CD14-positive monocyte (primary cell): ENCODE measurements at regions not wholly inside any gene's neighbourhood (a gene's known extent, or its start where the extent isn't known, plus 50 kb on each side); places are given as distances from the start of the nearest gene placed in this dataset.

Experiments used
- DNase-seq, 3 donors: peaks; one replicate each; pipeline ENCODE4 v3.0.0-alpha.2; 2011 to 2022
- H2AFZ ChIP-seq: 2 replicates; pipeline ENCODE4 v1.6.0; 2012; ENCODE audit warnings: mild to moderate bottlenecking, low read depth, low read length, inconsistent platforms; ENCODE audit not compliant: insufficient read depth, poor library complexity, severe bottlenecking
- H3K27ac ChIP-seq, 2 donors: 1 replicate in 1 of 2; 2 replicates in 1 of 2; pipeline ENCODE4 v1.5.1; 2012 to 2013; ENCODE audit warnings: low read length in 2 of 2, control low read depth in 1 of 2, inconsistent platforms in 1 of 2, low read depth in 1 of 2, mild to moderate bottlenecking in 1 of 2
- H3K27me3 ChIP-seq, 2 donors: one replicate each; pipeline versions ENCODE4 v1.6.0 to v1.6.1; 2011 to 2013; ENCODE audit warnings: low read length in 2 of 2; ENCODE audit not compliant: control insufficient read depth in 2 of 2, insufficient read depth in 2 of 2
- H3K36me3 ChIP-seq, 2 donors: replicated peaks in 1 of 2; 1 replicate in 1 of 2; 2 replicates in 1 of 2; pipeline versions ENCODE4 v1.5.1 to v1.6.1; 2012 to 2013; ENCODE audit warnings: low read length in 2 of 2, control low read depth in 1 of 2, inconsistent platforms in 1 of 2, mild to moderate bottlenecking in 1 of 2; ENCODE audit not compliant: insufficient read depth in 2 of 2, control insufficient read depth in 1 of 2
- H3K4me1 ChIP-seq, 2 donors: 1 replicate in 1 of 2; 2 replicates in 1 of 2; pipeline versions ENCODE4 v1.5.1 to v1.6.1; 2012 to 2013; ENCODE audit warnings: low read length in 2 of 2, control low read depth in 1 of 2, inconsistent platforms in 1 of 2, mild to moderate bottlenecking in 1 of 2, moderate library complexity in 1 of 2; ENCODE audit not compliant: insufficient read depth in 2 of 2, control insufficient read depth in 1 of 2
- H3K4me2 ChIP-seq: replicated peaks from 2 replicates; pipeline ENCODE3; 2012; ENCODE audit warnings: low read length, moderate library complexity, mild to moderate bottlenecking; ENCODE audit not compliant: poor library complexity, severe bottlenecking; ENCODE audit errors: extremely low read depth
- H3K4me3 ChIP-seq, 3 experiments: fragments of 200-600 bp in 1 of 3; sonication (generic) in 1 of 3; replicated peaks in 1 of 3; 1 replicate in 2 of 3; 2 replicates in 1 of 3; pipeline ENCODE4 v1.5.1; 2011 to 2013; ENCODE audit warnings: low read length in 3 of 3, mild to moderate bottlenecking in 3 of 3, control low read depth in 2 of 3, low read depth in 2 of 3, inconsistent platforms in 1 of 3, moderate library complexity in 1 of 3
- H3K79me2 ChIP-seq: 2 replicates; pipeline ENCODE4 v1.6.0; 2012; ENCODE audit warnings: mild to moderate bottlenecking, control low read depth, inconsistent platforms, low read length, moderate library complexity; ENCODE audit not compliant: insufficient read depth
- H3K9ac ChIP-seq: 2 replicates; pipeline ENCODE4 v1.6.0; 2017; ENCODE audit warnings: low read length, mild to moderate bottlenecking; ENCODE audit not compliant: insufficient read depth, poor library complexity, severe bottlenecking
- H3K9me3 ChIP-seq, 2 donors: replicated peaks in 1 of 2; 1 replicate in 1 of 2; 2 replicates in 1 of 2; pipeline versions ENCODE4 v1.5.1 to v1.6.1; 2012 to 2013; ENCODE audit warnings: low read length in 2 of 2, control low read depth in 1 of 2; ENCODE audit not compliant: control insufficient read depth in 1 of 2, insufficient read depth in 1 of 2
- H4K20me1 ChIP-seq: 2 replicates; pipeline ENCODE4 v1.6.0; 2012; ENCODE audit warnings: mild to moderate bottlenecking, low read length, control low read depth, moderate library complexity; ENCODE audit not compliant: insufficient read depth
- H3K27ac Mint-ChIP-seq, 7 donors: one replicate each; pipeline ENCODE4 v1.8.0; 2020; ENCODE audit warnings: mild to moderate bottlenecking in 7 of 7, mixed read lengths in 7 of 7, moderate library complexity in 6 of 7, inconsistent platforms in 2 of 7
- H3K27me3 Mint-ChIP-seq, 3 donors: one replicate each; pipeline ENCODE4 v1.8.0; 2021 to 2022; ENCODE audit warnings: low read depth in 3 of 3, mild to moderate bottlenecking in 3 of 3, mixed read lengths in 3 of 3, moderate library complexity in 3 of 3, inconsistent platforms in 1 of 3
- H3K36me3 Mint-ChIP-seq, 2 donors: one replicate each; pipeline ENCODE4 v1.8.0; 2020; ENCODE audit warnings: mixed read lengths in 2 of 2, inconsistent platforms in 1 of 2, mild to moderate bottlenecking in 1 of 2
- H3K4me1 Mint-ChIP-seq: one replicate; pipeline ENCODE4 v1.8.0; 2020; ENCODE audit warnings: mild to moderate bottlenecking, mixed read lengths
- H3K4me3 Mint-ChIP-seq, 2 donors: one replicate each; pipeline ENCODE4 v1.8.0; 2020; ENCODE audit warnings: mild to moderate bottlenecking in 2 of 2, mixed read lengths in 2 of 2, moderate library complexity in 1 of 2
- H3K9me3 Mint-ChIP-seq, 7 donors: one replicate each; pipeline ENCODE4 v1.8.0; 2020 to 2022; ENCODE audit warnings: mixed read lengths in 7 of 7, mild to moderate bottlenecking in 6 of 7, moderate library complexity in 6 of 7, inconsistent platforms in 2 of 7
- WGBS: methylation state at CpG from one replicate; pipeline ENCODE4 v1.1.5; 2013; ENCODE audit warnings: missing lambda C conversion rate; ENCODE audit not compliant: insufficient coverage; 5-methylcytosine and 5-hydroxymethylcytosine counted together
- intact Hi-C, 2 donors: fragments of 100-400 bp; cut with micrococcal nuclease; formaldehyde crosslinking; loops; one replicate each; pipeline versions ENCODE4 v1.15.0 to v1.15.1; 2023
- TF ChIP-seq, protein P1 (sequence below): fragments of 200-600 bp; IDR thresholded peaks from one replicate; pipeline ENCODE4 v1.8.0; 2022; ENCODE audit warnings: antibody characterized with exemption, mild to moderate bottlenecking

- Histone ChIP-seq H3K27me3 (no peaks in the 10 kb centered on the region), H3K9me3 (no peaks in the 10 kb centered on the region), H3K79me2 (no peaks in the 10 kb centered on the region), H3K4me1 (no peaks in the 10 kb centered on the region), H3K36me3 (no peaks in the 10 kb centered on the region), H4K20me1 (no peaks in the 10 kb centered on the region), H3K9ac (no peak overlapping the region), H3K4me2 (no peak overlapping the region), H3K27ac (no peak overlapping the region), H3K4me3 (no peak overlapping the region), H2AFZ (no peak overlapping the region)
- intact Hi-C loops = no loop called here
- Mint-ChIP-seq H3K4me3 (no peak overlapping the region), H3K4me1 (no peaks in the 10 kb centered on the region), H3K9me3 (peaks cover 0 to 5% (median 0%) of the 10 kb centered on the region in 7 donors), H3K27ac (no peak overlapping the region), H3K27me3 (peaks cover 3 to 12% (median 7%) of the 10 kb centered on the region in 3 donors), H3K36me3 (no peaks in the 10 kb centered on the region)
- TF ChIP-seq, protein P1, sequence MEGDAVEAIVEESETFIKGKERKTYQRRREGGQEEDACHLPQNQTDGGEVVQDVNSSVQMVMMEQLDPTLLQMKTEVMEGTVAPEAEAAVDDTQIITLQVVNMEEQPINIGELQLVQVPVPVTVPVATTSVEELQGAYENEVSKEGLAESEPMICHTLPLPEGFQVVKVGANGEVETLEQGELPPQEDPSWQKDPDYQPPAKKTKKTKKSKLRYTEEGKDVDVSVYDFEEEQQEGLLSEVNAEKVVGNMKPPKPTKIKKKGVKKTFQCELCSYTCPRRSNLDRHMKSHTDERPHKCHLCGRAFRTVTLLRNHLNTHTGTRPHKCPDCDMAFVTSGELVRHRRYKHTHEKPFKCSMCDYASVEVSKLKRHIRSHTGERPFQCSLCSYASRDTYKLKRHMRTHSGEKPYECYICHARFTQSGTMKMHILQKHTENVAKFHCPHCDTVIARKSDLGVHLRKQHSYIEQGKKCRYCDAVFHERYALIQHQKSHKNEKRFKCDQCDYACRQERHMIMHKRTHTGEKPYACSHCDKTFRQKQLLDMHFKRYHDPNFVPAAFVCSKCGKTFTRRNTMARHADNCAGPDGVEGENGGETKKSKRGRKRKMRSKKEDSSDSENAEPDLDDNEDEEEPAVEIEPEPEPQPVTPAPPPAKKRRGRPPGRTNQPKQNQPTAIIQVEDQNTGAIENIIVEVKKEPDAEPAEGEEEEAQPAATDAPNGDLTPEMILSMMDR = no peak
- WGBS = 94% methylated on average over 3 of the region's 3 CpGs
- DNase-seq = no peak
Observed at GRCh38 chr4:10345381-10345784, 111.8 kb downstream of the ZNF518B start.

GRCh38 chr4:10344824-10345223 is 112.4 kb downstream of the ZNF518B start:
- H3K27ac Mint-ChIP-seq = peak overlapping the region in 1 of 7 donors; percentile 50
- Histone ChIP-seq H3K4me1 (no peaks in the 10 kb centered on the region), H3K4me2 (no peak overlapping the region), H3K36me3 (no peaks in the 10 kb centered on the region), H3K79me2 (no peaks in the 10 kb centered on the region), H3K9ac (no peak overlapping the region), H2AFZ (no peak overlapping the region), H3K27ac (no peak overlapping the region), H3K4me3 (no peak overlapping the region), H3K27me3 (no peaks in the 10 kb centered on the region), H4K20me1 (no peaks in the 10 kb centered on the region), H3K9me3 (no peaks in the 10 kb centered on the region)
- intact Hi-C loops = no loop called here
- H3K27me3 Mint-ChIP-seq = peaks cover 3 to 12% (median 7%) of the 10 kb centered on the region in 3 donors
- TF ChIP-seq, protein P1 = no peak
- WGBS = 93% methylated on average over 2 of the region's 4 CpGs
- H3K4me1 Mint-ChIP-seq = no peaks in the 10 kb centered on the region
- peaks cover 0 to 5% (median 0%) of the 10 kb centered on the region in 7 donors for H3K9me3 Mint-ChIP-seq
- no peak overlapping the region for H3K4me3 Mint-ChIP-seq
- H3K36me3 Mint-ChIP-seq = no peaks in the 10 kb centered on the region
- no peak for DNase-seq
